Mesothelial cell of epicardium (in vitro differentiated cells): ENCODE measurements at regions not wholly inside any gene's neighbourhood (a gene's known extent, or its start where the extent isn't known, plus 50 kb on each side); places are given as distances from the start of the nearest gene placed in this dataset.

Experiments used
- DNase-seq, 2 experiments: peaks; one replicate each; pipeline ENCODE4 v3.0.0; 2021; ENCODE audit warnings: low spot score in 2 of 2; ENCODE audit not compliant: unreplicated experiment in 2 of 2
- H3K27ac Mint-ChIP-seq: 2 replicates; pipeline ENCODE4 v1.8.0; 2021; ENCODE audit warnings: mixed read lengths
- H3K27me3 Mint-ChIP-seq: 2 replicates; pipeline ENCODE4 v1.8.0; 2021; ENCODE audit warnings: low read depth, mixed read lengths
- H3K36me3 Mint-ChIP-seq: 2 replicates; pipeline ENCODE4 v1.8.0; 2021; ENCODE audit warnings: mixed read lengths
- H3K4me1 Mint-ChIP-seq: 2 replicates; pipeline ENCODE4 v1.8.0; 2021; ENCODE audit warnings: mixed read lengths
- H3K4me3 Mint-ChIP-seq: 2 replicates; pipeline ENCODE4 v1.8.0; 2021; ENCODE audit warnings: mild to moderate bottlenecking, moderate library complexity, mixed read lengths
- H3K9me3 Mint-ChIP-seq: 2 replicates; pipeline ENCODE4 v1.8.0; 2021; ENCODE audit warnings: mixed read lengths
- TF ChIP-seq, protein P1 (sequence below): fragments of 200-600 bp; sonication (generic); IDR thresholded peaks from one replicate; pipeline ENCODE4 v1.5.0; 2021; ENCODE audit warnings: antibody characterized with exemption; ENCODE audit not compliant: unreplicated experiment

DNA sequence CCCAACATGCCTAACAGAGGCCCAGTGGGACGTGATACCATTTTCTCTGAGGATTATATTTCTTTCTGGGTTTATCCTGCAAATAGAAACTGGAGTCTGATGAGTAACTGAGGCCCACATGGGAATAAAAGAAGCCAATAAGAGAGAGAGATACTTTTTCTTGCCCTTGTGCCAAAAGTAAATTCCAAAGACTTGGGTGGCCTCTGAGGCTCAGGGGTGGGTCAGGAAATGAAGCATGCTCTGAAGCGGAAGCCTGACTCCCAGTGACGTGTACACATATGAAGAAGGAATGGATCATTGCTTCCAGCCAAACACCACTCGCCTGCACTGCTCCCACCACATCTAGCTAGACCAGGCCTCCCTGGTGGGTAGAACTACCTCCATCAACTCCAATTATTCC is 273.6 kb upstream of the NCKAP5 start:
- H3K4me1 Mint-ChIP-seq: peaks cover 2% of the 10 kb centered on the region
- no peak overlapping the region for H3K27ac Mint-ChIP-seq
- DNase-seq: no peak
- H3K4me3 Mint-ChIP-seq: no peak overlapping the region
- TF ChIP-seq, protein P1, sequence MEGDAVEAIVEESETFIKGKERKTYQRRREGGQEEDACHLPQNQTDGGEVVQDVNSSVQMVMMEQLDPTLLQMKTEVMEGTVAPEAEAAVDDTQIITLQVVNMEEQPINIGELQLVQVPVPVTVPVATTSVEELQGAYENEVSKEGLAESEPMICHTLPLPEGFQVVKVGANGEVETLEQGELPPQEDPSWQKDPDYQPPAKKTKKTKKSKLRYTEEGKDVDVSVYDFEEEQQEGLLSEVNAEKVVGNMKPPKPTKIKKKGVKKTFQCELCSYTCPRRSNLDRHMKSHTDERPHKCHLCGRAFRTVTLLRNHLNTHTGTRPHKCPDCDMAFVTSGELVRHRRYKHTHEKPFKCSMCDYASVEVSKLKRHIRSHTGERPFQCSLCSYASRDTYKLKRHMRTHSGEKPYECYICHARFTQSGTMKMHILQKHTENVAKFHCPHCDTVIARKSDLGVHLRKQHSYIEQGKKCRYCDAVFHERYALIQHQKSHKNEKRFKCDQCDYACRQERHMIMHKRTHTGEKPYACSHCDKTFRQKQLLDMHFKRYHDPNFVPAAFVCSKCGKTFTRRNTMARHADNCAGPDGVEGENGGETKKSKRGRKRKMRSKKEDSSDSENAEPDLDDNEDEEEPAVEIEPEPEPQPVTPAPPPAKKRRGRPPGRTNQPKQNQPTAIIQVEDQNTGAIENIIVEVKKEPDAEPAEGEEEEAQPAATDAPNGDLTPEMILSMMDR: no peak
- no peaks in the 10 kb centered on the region for H3K9me3 Mint-ChIP-seq
- H3K27me3 Mint-ChIP-seq: peaks cover 20% of the 10 kb centered on the region
- H3K36me3 Mint-ChIP-seq: no peaks in the 10 kb centered on the region

DNA sequence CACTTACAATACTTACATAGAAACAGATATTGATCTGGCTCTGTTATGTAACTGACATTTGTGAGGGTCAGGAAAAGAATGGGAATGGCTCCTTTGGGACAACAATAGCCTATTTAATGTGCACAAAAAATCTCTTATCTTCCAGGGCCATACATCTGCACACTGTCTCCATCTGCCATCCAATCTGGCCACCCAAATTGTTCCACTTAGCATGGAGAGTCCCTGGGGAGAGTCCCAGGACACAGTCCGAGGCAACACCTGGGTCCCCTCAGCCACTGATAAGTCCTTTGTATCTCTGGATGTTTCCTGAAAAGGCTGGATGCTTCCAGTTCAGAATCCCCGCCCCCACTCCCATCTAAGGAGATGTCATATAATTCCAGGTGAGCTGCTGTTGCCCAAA is 274.2 kb upstream of the NCKAP5 start:
- Mint-ChIP-seq H3K4me1 (peaks cover 2% of the 10 kb centered on the region), H3K4me3 (no peak overlapping the region), H3K27me3 (peaks cover 23% of the 10 kb centered on the region), H3K36me3 (no peaks in the 10 kb centered on the region), H3K9me3 (no peaks in the 10 kb centered on the region), H3K27ac (no peak overlapping the region)
- no peak for DNase-seq
- TF ChIP-seq, protein P1: no peak

DNA sequence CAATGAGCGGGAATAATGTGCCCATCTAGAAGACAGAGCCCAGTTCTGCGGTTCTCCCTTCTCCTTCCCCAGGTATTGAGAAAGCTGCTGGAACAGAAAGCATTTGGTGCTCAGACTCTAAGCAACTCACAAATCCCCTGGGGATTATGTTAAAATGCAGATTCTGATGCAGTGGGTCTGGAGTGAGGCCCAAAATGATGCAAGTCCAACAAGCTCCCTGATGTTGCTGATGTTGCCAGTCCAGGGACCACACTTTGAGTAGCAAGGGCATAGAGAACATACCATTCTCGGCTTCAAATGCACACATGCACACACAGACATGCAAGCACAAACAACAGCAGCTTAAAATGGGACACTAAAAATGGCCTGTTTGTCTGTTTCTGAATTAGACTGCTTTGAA is 274.8 kb upstream of the NCKAP5 start:
- H3K36me3 Mint-ChIP-seq: no peaks in the 10 kb centered on the region
- H3K27ac Mint-ChIP-seq: no peak overlapping the region
- DNase-seq: no peak
- H3K4me3 Mint-ChIP-seq: no peak overlapping the region
- H3K9me3 Mint-ChIP-seq: no peaks in the 10 kb centered on the region
- TF ChIP-seq, protein P1: no peak
- H3K4me1 Mint-ChIP-seq: peaks cover 2% of the 10 kb centered on the region
- peaks cover 23% of the 10 kb centered on the region for H3K27me3 Mint-ChIP-seq

GRCh38 chr2:133843551-133843950 is 275.3 kb upstream of the NCKAP5 start:
- H3K4me1 Mint-ChIP-seq: peaks cover 2% of the 10 kb centered on the region
- H3K4me3 Mint-ChIP-seq: no peak overlapping the region
- no peak overlapping the region for H3K27ac Mint-ChIP-seq
- no peaks in the 10 kb centered on the region for H3K9me3 Mint-ChIP-seq
- DNase-seq: no peak
- H3K36me3 Mint-ChIP-seq: no peaks in the 10 kb centered on the region
- peaks cover 26% of the 10 kb centered on the region for H3K27me3 Mint-ChIP-seq
- TF ChIP-seq, protein P1: no peak

DNA sequence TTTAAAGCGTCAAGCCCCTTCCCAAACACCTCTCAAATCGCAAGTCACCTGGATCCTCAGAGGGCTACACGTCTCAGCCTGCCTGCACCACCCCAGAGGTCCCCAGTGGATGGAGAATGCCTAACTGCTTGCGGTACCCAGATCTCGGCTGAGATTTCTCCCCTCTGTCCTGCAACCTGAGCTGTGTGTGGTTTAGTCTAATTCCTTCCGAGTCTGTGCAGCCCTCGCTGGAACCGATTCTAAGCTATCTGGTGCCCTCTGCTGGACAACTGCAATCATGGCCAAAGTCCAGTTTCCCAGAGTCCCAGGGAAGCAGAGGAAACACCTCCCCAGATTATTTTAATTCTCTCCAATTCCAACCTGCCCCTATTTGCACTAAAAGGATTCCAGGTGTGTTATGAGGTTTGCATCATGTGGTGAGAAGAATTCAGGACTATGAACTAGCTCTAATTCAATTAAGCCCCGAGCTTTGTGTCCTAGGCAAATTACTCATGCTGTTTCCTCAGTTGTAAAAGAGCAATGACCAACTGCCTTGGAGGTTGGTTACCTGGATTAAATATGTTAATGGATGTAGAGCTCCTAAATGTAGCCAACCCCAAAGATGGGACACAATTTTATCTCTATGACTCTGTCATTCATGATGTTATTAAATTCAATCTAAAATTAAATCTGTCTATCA is 276.1 kb upstream of the NCKAP5 start:
- H3K27ac Mint-ChIP-seq: peak overlapping the region; percentile 13
- no peaks in the 10 kb centered on the region for H3K36me3 Mint-ChIP-seq
- peaks cover 2% of the 10 kb centered on the region for H3K4me1 Mint-ChIP-seq
- peak; percentile 41 to 77 for DNase-seq
- peaks cover 27% of the 10 kb centered on the region for H3K27me3 Mint-ChIP-seq
- TF ChIP-seq, protein P1: peak; percentile 80
- H3K4me3 Mint-ChIP-seq: no peak overlapping the region
- no peaks in the 10 kb centered on the region for H3K9me3 Mint-ChIP-seq

DNA sequence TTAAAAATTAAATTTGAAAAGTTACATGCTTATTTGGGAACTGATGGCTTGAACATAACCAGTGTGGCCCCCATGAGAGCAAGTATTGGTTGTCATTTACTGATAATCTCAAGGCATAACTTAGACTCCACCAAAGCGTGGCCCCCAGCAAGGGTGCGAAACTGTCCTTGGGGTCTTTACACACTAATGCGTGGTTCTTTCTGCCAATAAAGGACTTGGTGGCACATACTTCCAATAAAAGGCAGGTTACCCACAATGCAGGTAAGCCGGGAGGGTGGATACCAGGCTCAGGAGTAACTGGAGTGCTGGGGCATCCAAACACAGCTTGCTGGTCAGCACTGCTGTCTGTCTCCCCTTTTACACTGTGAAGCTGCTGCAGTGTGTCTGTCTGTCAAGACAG is 278.2 kb upstream of the NCKAP5 start:
- Mint-ChIP-seq H3K27me3 (peaks cover 32% of the 10 kb centered on the region), H3K9me3 (no peaks in the 10 kb centered on the region), H3K36me3 (no peaks in the 10 kb centered on the region), H3K27ac (no peak overlapping the region), H3K4me1 (peaks cover 2% of the 10 kb centered on the region), H3K4me3 (no peak overlapping the region)
- no peak for DNase-seq
- TF ChIP-seq, protein P1: no peak
